HG03354 (cell line): ENCODE measurements at regions not wholly inside any gene's neighbourhood (a gene's known extent, or its start where the extent isn't known, plus 50 kb on each side); places are given as distances from the start of the nearest gene placed in this dataset.
"Not testable (repeated sequence)": the region's sequence is repeated elsewhere in the genome, so short reads cannot be mapped to it uniquely, and the experiment has no call there.

Source experiments
- ATAC-seq: cut with Tn5 transposase; IDR thresholded peaks from one replicate; pipeline ENCODE4 v1.9.1; 2021; ENCODE audit warnings: mild to moderate bottlenecking; ENCODE audit not compliant: unreplicated experiment, poor library complexity, severe bottlenecking

GRCh38 chr21:15119486-15119885 lies 54.7 kb upstream of the NRIP1 start:
- ATAC-seq, result no peak

- ATAC-seq, result no peak
Measured at GRCh38 chr21:15121097-15121654, 56.4 kb upstream of the NRIP1 start.

DNA sequence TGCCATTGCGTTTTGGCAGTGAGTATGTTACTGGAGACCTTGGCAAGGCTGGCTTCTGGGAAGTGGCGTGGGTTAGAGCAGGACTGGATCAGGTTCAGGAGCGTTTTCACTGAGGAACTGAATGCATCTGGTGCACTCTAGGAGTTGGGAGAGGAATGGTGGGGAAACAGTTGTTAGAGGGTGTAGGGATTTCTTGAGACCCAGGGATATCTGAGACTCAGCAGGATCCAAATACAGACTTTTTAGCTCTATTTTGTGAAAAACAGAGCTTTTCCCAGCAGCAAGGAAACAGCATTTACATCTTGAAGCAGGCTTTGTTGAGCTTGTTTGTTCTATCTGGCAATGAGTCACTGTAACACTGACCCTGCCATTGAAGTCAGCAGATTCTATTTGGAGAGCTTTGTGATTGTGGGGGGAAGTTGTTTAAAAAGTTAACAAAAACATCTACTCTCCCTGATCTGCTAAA lies 56.9 kb upstream of the NRIP1 start:
- no peak for ATAC-seq

DNA sequence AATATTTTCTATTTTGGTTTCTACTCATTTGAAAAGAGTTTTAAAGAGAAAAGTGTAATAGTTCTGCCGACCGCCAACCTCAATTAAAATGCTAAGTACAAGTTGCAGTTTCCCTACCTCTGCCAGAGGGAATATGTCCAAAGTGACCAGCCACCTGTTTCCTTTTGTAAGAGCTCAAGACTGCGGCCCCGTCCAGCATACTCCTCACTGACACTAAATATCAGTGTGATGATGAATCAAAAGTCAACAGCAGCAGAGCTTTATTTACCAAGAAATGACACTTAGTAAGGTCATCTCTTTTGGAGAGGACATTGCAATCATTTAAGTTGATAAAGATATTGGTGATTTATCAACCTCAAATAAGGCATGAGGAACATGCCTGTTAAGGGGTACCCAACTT lies 57.4 kb upstream of the NRIP1 start:
- no peak for ATAC-seq

DNA sequence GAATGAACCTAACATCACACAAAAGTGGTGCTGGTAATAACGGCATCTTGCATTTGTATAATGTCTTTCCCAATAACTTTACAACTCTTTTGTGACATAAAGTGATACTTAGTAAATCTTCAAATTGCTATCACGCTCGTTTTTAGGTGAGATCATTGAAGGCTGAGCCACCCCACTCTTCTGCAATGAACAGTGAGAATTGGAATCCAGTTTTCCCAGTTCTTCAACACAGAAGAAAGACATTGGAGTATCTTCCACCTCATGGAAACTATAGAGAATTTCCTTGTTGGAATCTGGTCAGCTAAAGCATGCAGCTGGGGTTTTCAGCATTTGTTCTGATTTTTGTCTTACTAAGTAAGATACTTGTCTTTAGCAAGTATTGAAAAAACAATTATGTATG lies 59.9 kb upstream of the NRIP1 start:
- no peak for ATAC-seq

DNA sequence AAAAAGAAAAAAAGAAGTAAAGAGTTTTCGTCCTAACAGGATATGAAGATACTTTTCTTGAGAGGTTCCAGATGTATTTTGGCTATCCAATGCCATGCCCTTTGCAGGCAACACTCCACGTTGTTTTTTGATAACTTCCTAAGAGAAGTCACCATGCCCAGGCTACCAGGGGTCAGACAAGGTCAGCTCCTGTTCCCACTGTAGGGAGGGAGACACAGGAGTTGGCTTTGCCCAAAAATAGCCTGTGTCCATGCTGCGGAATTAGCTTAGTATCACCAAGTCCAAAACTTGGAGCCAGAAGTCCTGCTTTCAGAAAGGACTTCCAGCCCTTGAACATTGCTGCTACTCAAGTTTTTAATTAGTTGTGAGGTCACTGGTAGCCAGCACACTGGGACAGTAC lies 62.1 kb upstream of the NRIP1 start:
- ATAC-seq, result no peak

DNA sequence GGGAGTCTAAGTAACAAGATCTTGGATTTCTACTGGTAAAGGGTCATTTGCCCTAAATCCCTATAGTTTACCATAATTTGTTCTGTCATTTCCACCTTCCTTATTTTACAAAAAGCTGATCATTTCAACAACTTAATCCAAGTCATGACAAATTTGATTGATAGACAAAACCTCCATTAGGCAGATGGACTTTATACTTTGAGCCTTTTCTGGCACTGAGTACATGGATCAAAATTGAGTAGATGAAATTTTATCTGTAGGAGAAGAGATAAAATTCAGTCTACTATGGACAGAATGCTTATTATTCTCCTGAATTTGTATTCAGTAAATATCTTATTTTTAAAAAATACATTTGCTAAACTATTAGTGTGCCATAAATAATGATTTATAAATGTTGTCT lies 62.6 kb upstream of the NRIP1 start:
- ATAC-seq, result no peak

DNA sequence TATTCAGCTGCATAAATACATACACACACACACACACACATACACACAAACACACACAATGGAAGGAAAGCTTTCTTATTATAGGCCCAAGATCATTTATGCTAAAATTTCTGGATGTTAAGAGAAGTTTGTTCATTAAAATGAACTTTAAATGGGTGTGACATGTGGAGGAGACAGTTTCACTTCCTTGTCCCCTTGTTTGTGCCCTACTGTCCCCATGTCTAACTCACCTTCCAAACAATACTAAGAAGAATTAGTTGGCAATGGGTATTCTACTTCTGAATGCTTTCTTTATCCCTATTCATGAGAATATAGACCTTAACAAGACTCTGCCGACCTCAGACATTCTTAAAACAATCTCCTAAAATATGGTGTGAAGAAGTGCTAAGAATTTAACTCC lies 63.5 kb upstream of the NRIP1 start:
- no peak for ATAC-seq

GRCh38 chr21:15128714-15129113 lies 63.9 kb upstream of the NRIP1 start:
- ATAC-seq, result not testable (repeated sequence)

GRCh38 chr21:15130326-15130725 lies 65.5 kb upstream of the NRIP1 start:
- ATAC-seq, result no peak

DNA sequence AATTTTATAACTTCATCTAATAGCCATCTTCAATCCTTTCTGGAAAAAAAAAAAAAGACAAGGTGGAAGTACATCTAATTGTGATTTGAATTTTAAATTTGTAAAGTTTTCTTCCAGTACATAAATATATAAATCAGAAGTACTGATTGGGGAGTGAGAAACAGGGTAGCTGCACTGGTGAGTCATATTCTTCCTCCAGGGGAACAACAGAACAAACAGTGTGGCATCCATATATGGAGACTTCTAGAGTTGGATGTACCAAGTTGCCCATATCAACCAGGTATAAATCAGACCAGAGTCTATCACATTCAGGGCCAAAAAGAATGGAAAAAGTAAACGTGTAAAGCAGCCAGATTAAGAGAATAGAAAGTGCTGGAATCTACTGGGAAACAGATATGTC lies 66.0 kb upstream of the NRIP1 start:
- ATAC-seq, result no peak

GRCh38 chr21:15132781-15133180 lies 68.0 kb upstream of the NRIP1 start:
- no peak for ATAC-seq

GRCh38 chr21:15134701-15135470 lies 70.1 kb upstream of the NRIP1 start:
- no peak for ATAC-seq

- no peak for ATAC-seq
Measured at GRCh38 chr21:15135867-15136629, 71.2 kb upstream of the NRIP1 start.

- ATAC-seq, result no peak
Measured at GRCh38 chr21:15138490-15138889, 73.7 kb upstream of the NRIP1 start.

- no peak for ATAC-seq
Measured at GRCh38 chr21:15139898-15140297, 75.1 kb upstream of the NRIP1 start.

- no peak for ATAC-seq
Measured at GRCh38 chr21:15140321-15141019, 75.7 kb upstream of the NRIP1 start.

DNA sequence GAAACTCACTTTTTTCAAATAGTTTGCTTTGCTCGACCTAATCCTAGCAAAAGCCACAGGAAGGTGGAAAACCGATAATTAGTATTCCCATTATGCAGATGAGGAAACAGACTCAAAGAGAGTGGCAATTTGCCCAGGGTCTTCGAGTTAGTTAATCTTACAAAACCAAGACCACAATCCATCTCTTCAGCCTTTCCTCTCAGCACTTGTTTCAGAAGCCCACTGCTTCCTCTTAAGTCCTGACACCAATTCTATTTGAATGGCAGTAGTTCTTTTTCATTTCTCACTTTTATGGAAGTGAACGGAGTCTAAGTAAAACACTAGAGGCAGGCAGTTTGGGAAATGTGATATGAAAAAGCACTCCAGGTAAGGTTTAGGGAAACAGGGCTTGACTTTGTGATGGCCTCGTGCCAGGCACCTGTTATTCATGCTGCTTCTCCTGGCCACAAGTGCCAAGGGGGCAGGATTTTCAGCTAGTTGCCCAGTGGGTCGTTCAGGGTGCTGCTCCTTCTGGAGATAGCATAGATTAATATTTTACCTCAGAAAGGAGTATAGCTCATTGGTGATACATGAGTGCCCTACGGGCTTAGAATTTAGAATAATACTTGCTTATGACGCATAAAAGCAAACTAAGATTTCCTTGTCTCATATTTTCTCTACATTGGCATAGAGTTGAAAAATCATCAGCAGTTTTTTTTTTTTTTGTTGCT lies 76.6 kb upstream of the NRIP1 start:
- no peak for ATAC-seq

GRCh38 chr21:15144026-15144425 lies 79.2 kb upstream of the NRIP1 start:
- no peak for ATAC-seq

DNA sequence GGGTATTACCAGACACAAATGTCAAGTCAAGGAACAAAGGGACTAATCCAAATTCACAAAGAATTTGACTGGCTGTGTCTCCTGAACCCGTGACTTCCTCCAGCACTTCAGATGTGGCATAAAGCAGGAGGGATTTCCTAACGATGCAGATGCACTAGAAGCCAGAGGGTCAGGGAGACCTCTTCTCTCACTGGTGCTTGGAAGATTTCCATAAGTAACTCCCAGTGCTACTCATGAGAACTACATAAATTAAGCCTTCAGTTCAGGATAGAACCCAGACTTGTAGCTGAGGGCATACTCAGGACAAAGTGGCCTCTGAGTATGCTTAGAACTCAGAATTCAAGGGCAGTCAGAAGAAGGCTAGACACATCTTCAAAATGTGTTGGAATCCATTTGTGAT lies 83.6 kb upstream of the NRIP1 start:
- ATAC-seq, result no peak
